Choroid plexus epithelial cell (primary cell): ENCODE measurements at regions not wholly inside any gene's neighbourhood (a gene's known extent, or its start where the extent isn't known, plus 50 kb on each side); places are given as distances from the start of the nearest gene placed in this dataset.
"Not testable (repeated sequence)": the region's sequence is repeated elsewhere in the genome, so short reads cannot be mapped to it uniquely, and the experiment has no call there.

ENCODE experiments used
- DNase-seq: peaks from one replicate; pipeline ENCODE4 v3.0.0-alpha.2; 2010; ENCODE audit warnings: low read depth
- H3K4me3 ChIP-seq: 2 replicates; pipeline ENCODE4 v1.5.1; 2011; ENCODE audit warnings: low read depth, mild to moderate bottlenecking, control low read depth, low read length, moderate library complexity
- TF ChIP-seq, protein P1 (sequence below): conservative IDR thresholded peaks from 2 replicates; pipeline ENCODE4 v1.5.1; 2011; ENCODE audit warnings: low read depth, mild to moderate bottlenecking, control low read depth, inconsistent platforms, low read length, moderate library complexity

DNA sequence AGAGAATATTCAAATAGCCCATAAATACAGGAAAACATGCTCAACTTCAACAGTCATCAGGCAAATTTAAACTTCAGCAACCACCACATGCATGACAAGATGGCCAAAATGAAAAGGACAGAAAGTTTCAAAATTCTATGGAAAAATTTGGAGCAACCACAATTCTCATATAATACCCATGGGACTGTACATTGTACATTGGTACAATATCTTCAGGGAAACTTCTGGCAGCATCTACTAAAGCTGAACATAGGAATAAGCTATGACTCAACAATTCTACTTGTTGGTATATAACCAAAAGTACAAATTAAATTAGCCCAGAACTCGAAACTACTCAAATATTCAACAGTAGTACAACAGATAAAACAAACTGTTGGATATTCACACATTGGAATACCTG lies 847.6 kb downstream of the TBL1XR1 start:
- no peak overlapping the region for H3K4me3 ChIP-seq
- DNase-seq = no peak
- TF ChIP-seq, protein P1, sequence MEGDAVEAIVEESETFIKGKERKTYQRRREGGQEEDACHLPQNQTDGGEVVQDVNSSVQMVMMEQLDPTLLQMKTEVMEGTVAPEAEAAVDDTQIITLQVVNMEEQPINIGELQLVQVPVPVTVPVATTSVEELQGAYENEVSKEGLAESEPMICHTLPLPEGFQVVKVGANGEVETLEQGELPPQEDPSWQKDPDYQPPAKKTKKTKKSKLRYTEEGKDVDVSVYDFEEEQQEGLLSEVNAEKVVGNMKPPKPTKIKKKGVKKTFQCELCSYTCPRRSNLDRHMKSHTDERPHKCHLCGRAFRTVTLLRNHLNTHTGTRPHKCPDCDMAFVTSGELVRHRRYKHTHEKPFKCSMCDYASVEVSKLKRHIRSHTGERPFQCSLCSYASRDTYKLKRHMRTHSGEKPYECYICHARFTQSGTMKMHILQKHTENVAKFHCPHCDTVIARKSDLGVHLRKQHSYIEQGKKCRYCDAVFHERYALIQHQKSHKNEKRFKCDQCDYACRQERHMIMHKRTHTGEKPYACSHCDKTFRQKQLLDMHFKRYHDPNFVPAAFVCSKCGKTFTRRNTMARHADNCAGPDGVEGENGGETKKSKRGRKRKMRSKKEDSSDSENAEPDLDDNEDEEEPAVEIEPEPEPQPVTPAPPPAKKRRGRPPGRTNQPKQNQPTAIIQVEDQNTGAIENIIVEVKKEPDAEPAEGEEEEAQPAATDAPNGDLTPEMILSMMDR = no peak

DNA sequence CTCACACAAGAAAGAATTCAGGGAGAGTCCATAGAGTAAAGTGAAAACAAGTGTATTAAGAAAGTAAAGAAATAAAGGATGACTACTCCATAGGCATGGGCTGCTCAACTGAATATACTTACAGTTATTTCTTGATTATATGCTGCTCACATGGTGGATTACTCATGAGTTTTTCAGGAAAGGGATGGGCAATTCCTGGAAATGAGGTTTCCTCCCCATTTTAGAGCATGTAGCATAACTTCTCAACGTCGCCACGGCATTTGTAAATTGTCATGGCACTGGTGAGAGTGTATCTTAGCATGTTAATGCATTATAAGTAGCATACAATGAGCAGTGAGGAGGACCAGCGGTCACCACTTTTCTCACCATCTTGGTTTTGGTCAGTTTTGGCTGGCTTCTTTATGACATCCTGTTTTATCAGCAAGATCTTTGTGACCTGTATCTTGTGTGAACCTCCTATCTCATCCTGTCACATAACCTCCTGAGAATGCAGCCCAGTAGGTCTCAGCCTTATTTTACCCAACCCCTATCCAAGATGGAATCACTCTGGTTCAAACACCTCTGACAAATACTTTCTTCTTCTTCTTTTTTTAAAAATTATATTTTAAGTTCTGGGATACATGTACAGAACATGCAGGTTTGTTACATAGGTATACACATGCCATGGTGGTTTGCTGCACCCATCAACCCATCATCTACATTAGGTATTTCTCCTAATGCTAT lies 849.7 kb downstream of the TBL1XR1 start:
- DNase-seq = no peak
- TF ChIP-seq, protein P1 = no peak
- H3K4me3 ChIP-seq = no peak overlapping the region

DNA sequence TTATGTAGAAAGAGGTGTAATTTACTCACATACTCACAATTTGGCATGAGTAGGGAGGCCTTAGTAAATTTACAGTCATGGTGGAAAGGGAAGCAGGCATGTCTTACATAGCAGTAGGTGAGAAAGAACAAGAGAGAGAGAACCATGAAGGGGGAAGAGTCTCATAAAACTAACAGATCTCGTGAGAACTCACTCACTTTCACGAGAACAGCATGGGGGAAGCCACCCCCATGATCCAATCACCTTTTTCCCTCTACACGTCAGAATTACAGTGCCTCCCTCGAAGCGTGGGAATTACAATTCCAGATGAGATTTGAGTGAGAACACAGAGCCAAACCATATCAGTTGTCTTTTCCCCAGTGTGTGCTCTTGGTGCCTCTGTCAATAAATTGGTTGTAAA lies 855.3 kb downstream of the TBL1XR1 start:
- DNase-seq = no peak
- no peak overlapping the region for H3K4me3 ChIP-seq
- TF ChIP-seq, protein P1 = no peak

DNA sequence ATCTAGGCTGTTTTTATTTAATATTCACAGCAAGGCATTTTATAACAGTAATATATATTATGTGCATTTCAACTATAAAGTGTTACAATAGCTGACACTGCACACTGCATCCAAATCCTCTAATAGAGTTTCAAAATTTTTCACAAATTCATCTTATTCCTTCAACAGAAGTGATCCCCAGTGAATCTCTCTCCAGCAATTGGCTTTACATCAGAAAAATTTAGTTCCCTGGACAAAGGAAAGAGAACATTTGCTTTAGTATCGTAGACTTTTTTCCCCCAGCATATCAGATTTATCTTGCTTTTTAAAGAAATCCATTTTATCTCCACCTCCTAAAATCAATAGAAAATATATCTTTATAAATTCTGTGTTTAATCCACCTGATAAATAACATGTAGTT lies 868.6 kb downstream of the TBL1XR1 start:
- no peak for DNase-seq
- TF ChIP-seq, protein P1 = no peak
- H3K4me3 ChIP-seq = no peak overlapping the region

DNA sequence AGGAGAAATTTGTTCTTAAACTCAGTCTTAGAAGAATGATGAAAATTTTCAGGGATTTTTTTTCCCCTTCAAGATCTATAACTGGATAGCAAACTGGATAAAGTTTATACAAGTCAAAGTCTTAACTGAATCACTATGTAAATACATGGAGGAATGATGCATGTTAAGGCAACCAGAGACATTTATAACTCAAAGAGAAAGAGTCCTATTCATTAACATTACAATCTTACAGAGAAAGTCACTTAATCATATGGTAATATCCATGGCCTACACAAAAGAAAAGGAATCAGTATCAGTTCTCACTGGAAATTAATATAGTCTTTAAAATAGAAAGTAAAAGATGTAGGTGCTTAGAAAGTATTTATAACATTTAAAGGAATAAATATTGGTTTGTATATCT lies 869.1 kb downstream of the TBL1XR1 start:
- TF ChIP-seq, protein P1 = no peak
- H3K4me3 ChIP-seq = no peak overlapping the region
- no peak for DNase-seq

DNA sequence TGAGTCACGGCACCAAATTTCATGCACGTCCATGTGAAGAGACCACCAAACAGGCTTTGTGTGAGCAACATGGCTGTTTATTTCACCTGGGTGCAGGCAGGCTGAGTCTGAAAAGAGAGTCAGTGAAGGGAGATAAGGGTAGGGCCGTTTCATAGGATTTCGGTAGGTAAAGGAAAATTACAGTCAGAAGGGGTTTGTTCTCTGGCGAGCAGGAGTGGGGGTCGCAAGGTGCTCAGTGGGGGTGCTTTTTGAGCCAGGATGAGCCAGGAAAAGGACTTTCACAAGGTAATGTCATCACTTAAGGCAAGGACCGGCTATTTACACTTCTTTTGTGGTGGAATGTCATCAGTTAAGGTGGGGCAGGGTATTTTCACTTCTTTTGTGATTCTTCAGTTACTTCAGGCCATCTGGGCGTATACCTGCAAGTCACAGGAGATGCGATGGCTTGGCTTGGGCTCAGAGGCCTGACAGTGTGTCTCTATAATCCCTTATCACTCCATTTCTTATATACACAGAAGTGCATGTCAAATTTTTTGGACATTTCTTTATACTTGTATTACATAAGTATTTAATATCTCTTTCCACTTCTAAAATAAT lies 870.3 kb downstream of the TBL1XR1 start:
- not testable (repeated sequence) for H3K4me3 ChIP-seq, DNase-seq

DNA sequence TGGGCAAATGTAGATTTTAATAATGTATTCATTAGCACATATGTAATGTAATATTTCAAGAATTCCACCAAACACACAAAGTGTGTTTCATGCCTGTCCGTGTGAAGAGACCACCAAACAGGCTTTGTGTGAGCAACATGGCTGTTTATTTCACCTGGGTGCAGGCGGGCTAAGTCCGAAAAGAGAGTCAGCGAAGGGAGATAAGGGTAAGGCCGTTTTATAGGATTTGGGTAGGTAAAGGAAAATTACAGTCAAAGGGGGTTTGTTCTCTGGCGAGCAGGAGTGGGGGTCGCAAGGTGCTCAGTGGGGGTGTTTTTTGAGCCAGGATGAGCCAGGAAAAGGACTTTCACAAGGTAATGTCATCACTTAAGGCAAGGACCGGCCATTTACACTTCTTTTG lies 875.8 kb downstream of the TBL1XR1 start:
- not testable (repeated sequence) for H3K4me3 ChIP-seq, DNase-seq

DNA sequence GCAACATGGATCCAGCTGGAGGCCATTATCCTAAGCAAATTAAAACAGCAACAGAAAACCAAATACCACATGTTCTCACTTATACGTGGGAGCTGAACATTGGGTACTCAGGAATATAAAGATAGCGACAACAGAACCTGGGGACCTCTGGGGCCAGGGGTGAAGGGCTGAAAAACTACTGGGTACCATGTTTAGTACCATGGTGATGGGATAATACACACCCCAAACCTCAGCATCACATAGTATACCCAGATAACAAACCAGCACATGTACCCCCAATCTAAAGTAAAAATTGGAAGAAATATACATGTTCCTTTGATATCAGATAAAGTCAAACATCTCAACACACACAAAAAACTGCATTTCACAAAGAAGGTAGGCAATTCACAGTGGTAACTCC lies 876.2 kb downstream of the TBL1XR1 start:
- no peak for DNase-seq
- TF ChIP-seq, protein P1 = no peak
- no peak overlapping the region for H3K4me3 ChIP-seq
